ENCODE measurements at regions not wholly inside any gene's neighbourhood (a gene's known extent, or its start where the extent isn't known, plus 50 kb on each side); places are given as distances from the start of the nearest gene placed in this dataset.
"Not testable (repeated sequence)": the region's sequence is repeated elsewhere in the genome, so short reads cannot be mapped to it uniquely, and the experiment has no call there.

DNA sequence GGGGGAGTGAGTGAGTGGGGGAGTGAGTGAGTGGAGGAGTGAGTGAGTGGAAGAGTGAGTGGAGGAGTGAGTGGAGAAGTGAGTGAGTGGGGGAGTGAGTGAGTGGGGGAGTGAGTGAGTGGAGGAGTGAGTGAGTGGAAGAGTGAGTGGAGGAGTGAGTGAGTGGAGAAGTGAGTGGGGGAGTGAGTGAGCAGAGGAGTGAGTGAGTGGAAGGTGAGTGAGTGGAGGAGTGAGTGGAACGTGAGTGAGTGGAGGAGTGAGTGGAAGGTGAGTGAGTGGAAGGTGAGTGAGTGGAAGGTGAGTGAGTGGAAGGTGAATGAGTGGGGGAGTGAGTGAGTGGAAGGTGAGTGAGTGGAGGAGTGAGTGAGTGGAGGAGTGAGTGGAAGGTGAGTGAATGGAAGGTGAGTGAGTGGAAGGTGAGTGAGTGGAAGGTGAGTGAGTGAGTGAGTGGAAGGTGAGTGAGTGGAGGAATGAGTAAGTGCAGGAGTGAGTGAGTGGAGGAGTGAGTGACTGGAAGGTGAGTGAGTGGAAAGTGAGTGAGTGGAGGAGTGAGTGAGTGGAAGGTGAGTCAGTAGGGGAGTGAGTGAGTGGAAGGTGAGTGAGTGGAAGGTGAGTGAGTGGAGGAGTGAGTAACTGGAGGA is 62.4 kb upstream of the GZMB start:
- TF ChIP-seq, protein P1, sequence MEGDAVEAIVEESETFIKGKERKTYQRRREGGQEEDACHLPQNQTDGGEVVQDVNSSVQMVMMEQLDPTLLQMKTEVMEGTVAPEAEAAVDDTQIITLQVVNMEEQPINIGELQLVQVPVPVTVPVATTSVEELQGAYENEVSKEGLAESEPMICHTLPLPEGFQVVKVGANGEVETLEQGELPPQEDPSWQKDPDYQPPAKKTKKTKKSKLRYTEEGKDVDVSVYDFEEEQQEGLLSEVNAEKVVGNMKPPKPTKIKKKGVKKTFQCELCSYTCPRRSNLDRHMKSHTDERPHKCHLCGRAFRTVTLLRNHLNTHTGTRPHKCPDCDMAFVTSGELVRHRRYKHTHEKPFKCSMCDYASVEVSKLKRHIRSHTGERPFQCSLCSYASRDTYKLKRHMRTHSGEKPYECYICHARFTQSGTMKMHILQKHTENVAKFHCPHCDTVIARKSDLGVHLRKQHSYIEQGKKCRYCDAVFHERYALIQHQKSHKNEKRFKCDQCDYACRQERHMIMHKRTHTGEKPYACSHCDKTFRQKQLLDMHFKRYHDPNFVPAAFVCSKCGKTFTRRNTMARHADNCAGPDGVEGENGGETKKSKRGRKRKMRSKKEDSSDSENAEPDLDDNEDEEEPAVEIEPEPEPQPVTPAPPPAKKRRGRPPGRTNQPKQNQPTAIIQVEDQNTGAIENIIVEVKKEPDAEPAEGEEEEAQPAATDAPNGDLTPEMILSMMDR (conservative IDR thresholded peaks at IDR 0.05; ENCODE audit: low read length): not testable (repeated sequence)
- not testable (repeated sequence) for TF ChIP-seq EZH2phosphoT487 (IDR thresholded peaks at IDR 0.05; ENCODE audit: borderline replicate concordance, low read depth, low read length)
